IPS DF 6.9 (cell line): ENCODE measurements at regions not wholly inside any gene's neighbourhood (a gene's known extent, or its start where the extent isn't known, plus 50 kb on each side); places are given as distances from the start of the nearest gene placed in this dataset.
"Not testable (repeated sequence)": the region's sequence is repeated elsewhere in the genome, so short reads cannot be mapped to it uniquely, and the experiment has no call there.

ENCODE experiments used
- DNase-seq: peaks from one replicate; pipeline ENCODE4 v3.0.0-alpha.2; 2013; ENCODE audit warnings: low read depth, low spot score
- H3K27ac ChIP-seq: one replicate; pipeline ENCODE4 v1.5.1; 2013; ENCODE audit warnings: low read length, control low read depth
- H3K27me3 ChIP-seq: 2 replicates; pipeline ENCODE4 v1.6.1; 2013; ENCODE audit warnings: mild to moderate bottlenecking, low read length; ENCODE audit not compliant: control insufficient read depth, insufficient read depth
- H3K36me3 ChIP-seq: 2 replicates; pipeline ENCODE4 v1.6.1; 2013; ENCODE audit warnings: low read length; ENCODE audit not compliant: control insufficient read depth, insufficient read depth
- H3K4me1 ChIP-seq: 2 replicates; pipeline ENCODE4 v1.6.1; 2013; ENCODE audit warnings: low read length; ENCODE audit not compliant: control insufficient read depth, insufficient read depth
- H3K4me3 ChIP-seq: 2 replicates; pipeline ENCODE4 v1.5.1; 2013; ENCODE audit warnings: mild to moderate bottlenecking, low read length
- H3K9me3 ChIP-seq: 2 replicates; pipeline ENCODE4 v1.6.1; 2013; ENCODE audit warnings: low read length, inconsistent platforms; ENCODE audit not compliant: control insufficient read depth, insufficient read depth
- WGBS: extraction: QIAGEN DNeasy Blood & Tissue Kit; methylation state at CpG from one replicate; pipeline ENCODE4 v1.1.7; 2013; ENCODE audit warnings: mixed read lengths, missing lambda C conversion rate; ENCODE audit not compliant: insufficient read length, insufficient coverage; 5-methylcytosine and 5-hydroxymethylcytosine counted together

GRCh38 chr16:27651301-27651700 is 101.4 kb downstream of the KATNIP start:
- Histone ChIP-seq H3K9me3 (no peaks in the 10 kb centered on the region), H3K4me3 (no peak overlapping the region), H3K36me3 (no peaks in the 10 kb centered on the region), H3K4me1 (no peaks in the 10 kb centered on the region), H3K27me3 (no peaks in the 10 kb centered on the region), H3K27ac (no peak overlapping the region)
- no CpG with 5 or more reads among the region's 6 CpGs for WGBS
- DNase-seq: no peak

DNA sequence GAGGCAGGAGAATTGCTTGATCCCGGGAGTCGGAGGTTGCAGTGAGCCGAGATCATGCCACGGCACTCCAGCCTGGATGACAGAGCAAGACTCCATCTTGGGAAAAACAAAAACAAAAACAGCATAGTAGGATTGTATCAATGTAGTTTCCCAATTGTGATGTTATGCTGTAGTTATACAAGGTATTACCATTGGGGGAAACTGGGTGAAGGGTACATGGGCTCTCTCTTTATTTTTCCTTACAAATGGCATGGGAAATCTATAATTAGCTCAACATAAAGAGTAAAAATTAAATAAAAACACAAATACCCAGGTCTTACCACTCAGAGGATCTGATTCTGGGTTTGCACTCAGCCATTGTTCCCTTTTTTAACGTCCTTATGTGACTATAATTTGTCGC is 107.9 kb downstream of the KATNIP start:
- no peak overlapping the region for H3K4me3 ChIP-seq
- no peak overlapping the region for H3K27ac ChIP-seq
- H3K4me1 ChIP-seq: no peaks in the 10 kb centered on the region
- H3K9me3 ChIP-seq: no peaks in the 10 kb centered on the region
- DNase-seq: no peak
- WGBS: no CpG with 5 or more reads among the region's 6 CpGs
- no peaks in the 10 kb centered on the region for H3K27me3 ChIP-seq
- no peaks in the 10 kb centered on the region for H3K36me3 ChIP-seq

DNA sequence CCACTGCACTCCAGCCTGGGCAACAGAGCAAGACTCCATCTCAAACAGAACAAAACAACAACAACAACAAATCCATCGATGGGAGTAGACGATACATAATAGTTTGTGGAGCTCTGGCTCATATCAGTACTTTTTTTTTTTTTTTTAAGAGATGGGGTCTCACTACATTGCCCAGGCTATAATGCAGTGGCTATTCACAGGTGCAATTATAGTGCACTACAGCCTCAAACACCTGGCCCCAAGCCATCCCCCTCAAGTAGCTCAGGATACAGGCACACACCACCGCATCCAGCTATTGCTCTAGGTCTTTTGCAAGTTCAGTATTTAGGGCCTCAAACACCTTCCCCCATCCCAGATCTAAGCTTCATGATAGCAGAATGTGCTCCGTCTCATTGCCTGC is 110.6 kb downstream of the KATNIP start:
- no peak overlapping the region for H3K4me3 ChIP-seq
- no CpG with 5 or more reads among the region's 4 CpGs for WGBS
- DNase-seq: no peak
- H3K9me3 ChIP-seq: no peaks in the 10 kb centered on the region
- H3K4me1 ChIP-seq: no peaks in the 10 kb centered on the region
- no peaks in the 10 kb centered on the region for H3K27me3 ChIP-seq
- H3K36me3 ChIP-seq: no peaks in the 10 kb centered on the region
- no peak overlapping the region for H3K27ac ChIP-seq

DNA sequence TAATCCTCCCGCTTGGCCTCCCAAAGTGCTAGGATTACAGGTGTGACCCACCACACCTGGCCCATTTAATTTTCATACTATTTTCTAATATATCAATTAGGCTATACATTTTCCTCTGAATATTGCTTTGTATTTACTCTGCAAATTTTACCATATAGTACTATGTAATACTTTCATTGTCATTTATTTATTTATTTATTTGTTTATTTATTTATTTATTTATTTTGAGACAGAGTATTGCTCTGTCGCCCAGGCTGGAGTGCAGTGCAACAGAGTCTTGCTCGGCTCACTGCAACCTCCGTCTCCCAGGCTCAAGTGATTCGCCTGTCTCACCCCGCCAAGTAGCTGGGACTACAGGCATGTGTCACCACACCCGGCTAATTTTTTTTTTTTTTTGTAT is 113.3 kb downstream of the KATNIP start:
- not testable (repeated sequence) for DNase-seq, H3K27me3 ChIP-seq, H3K36me3 ChIP-seq, H3K4me1 ChIP-seq, H3K9me3 ChIP-seq, H3K4me3 ChIP-seq, H3K27ac ChIP-seq
- no CpG with 5 or more reads among the region's 7 CpGs for WGBS

- Histone ChIP-seq H3K27me3 (no peaks in the 10 kb centered on the region), H3K4me3 (no peak overlapping the region), H3K9me3 (no peaks in the 10 kb centered on the region), H3K36me3 (no peaks in the 10 kb centered on the region), H3K4me1 (no peaks in the 10 kb centered on the region), H3K27ac (no peak overlapping the region)
- no peak for DNase-seq
Measured at GRCh38 chr16:27665881-27666280, 115.9 kb downstream of the KATNIP start.

DNA sequence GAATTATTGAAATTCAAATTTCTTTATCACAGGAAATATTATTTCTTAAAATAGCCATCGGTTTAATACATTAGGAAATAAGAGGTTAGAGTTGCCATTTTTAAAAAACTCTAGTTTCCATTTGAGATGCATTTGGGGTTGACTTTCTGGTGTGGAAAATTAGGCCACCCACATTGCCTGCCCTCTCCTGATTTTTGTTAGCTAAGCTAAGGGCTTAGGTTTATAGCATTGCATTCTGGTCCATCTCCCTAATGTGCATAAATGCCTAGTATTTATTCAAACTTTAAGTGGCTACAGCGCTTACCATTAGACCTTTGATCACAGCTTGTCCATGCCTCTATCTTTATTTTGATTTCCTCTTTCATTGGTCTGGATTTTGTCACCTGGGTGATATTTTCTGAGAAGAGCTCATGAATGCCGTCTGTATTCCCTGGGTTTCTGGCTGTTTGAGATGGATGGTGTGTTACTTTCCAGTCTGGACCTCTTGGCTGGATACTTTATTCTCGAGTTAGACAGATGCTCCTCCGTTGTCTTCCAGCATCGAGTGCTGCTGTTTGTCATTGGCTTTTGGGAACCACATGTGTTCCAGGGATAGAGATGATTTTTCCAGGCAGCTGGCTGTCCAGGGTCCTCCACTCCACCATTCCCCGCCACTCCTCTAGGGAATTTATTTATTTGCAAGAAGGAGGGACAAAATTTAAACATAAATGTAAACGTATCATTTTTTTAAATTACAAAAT is 120.3 kb downstream of the KATNIP start:
- WGBS: no CpG with 5 or more reads among the region's 8 CpGs
- Histone ChIP-seq H3K36me3 (no peaks in the 10 kb centered on the region), H3K27me3 (no peaks in the 10 kb centered on the region)

GRCh38 chr16:27671410-27671809 is 121.5 kb downstream of the KATNIP start:
- Histone ChIP-seq H3K36me3 (no peaks in the 10 kb centered on the region), H3K4me3 (no peak overlapping the region), H3K27me3 (no peaks in the 10 kb centered on the region), H3K4me1 (no peaks in the 10 kb centered on the region), H3K9me3 (no peaks in the 10 kb centered on the region), H3K27ac (no peak overlapping the region)
- no CpG with 5 or more reads among the region's 8 CpGs for WGBS
- DNase-seq: no peak

More for the DNA sequence above, 120.3 kb downstream of the KATNIP start:
- H3K27ac ChIP-seq: no peak overlapping the region
- DNase-seq: no peak
- H3K9me3 ChIP-seq: no peaks in the 10 kb centered on the region
- H3K4me3 ChIP-seq: no peak overlapping the region
- H3K4me1 ChIP-seq: no peaks in the 10 kb centered on the region

- no peak for DNase-seq
- Histone ChIP-seq H3K36me3 (no peaks in the 10 kb centered on the region), H3K4me3 (no peak overlapping the region), H3K27ac (no peak overlapping the region), H3K27me3 (no peaks in the 10 kb centered on the region), H3K4me1 (peaks cover 1% of the 10 kb centered on the region; the same call in 1 of the 2 replicates), H3K9me3 (no peaks in the 10 kb centered on the region)
- no CpG with 5 or more reads among the region's 4 CpGs for WGBS
Measured at GRCh38 chr16:27676839-27677238, 126.9 kb downstream of the KATNIP start.

DNA sequence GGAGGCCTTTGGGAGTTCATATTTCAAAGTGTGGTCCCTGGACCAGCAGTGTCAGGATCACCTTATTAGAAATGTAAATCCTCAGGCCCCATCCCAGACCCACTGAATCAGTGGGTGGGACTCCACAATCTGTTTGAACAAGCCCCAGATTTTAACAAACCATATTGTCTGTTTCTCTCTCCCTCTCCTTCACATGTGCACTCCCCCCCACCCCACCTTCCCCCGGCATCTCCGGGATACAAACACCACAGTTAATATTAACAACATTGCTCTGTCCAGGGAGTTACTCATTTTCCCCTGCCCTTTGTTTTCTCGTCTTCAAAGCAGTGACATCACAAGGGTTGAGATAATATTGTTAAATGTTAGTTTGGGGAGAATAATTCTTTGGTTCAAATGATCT is 127.3 kb downstream of the KATNIP start:
- H3K4me3 ChIP-seq: no peak overlapping the region
- no peaks in the 10 kb centered on the region for H3K9me3 ChIP-seq
- peaks cover 1% of the 10 kb centered on the region; the same call in 1 of the 2 replicates for H3K4me1 ChIP-seq
- no peak for DNase-seq
- WGBS: no CpG with 5 or more reads among the region's 3 CpGs
- no peaks in the 10 kb centered on the region for H3K27me3 ChIP-seq
- no peak overlapping the region for H3K27ac ChIP-seq
- H3K36me3 ChIP-seq: no peaks in the 10 kb centered on the region

GRCh38 chr16:27678955-27679354 is 129.0 kb downstream of the KATNIP start:
- no peak overlapping the region for H3K4me3 ChIP-seq
- no peaks in the 10 kb centered on the region for H3K27me3 ChIP-seq
- H3K4me1 ChIP-seq: peaks cover 1% of the 10 kb centered on the region; the same call in 1 of the 2 replicates
- H3K9me3 ChIP-seq: no peaks in the 10 kb centered on the region
- no peak overlapping the region for H3K27ac ChIP-seq
- H3K36me3 ChIP-seq: no peaks in the 10 kb centered on the region
- no CpG with 5 or more reads among the region's 3 CpGs for WGBS
- DNase-seq: no peak

- no CpG with 5 or more reads among the region's 7 CpGs for WGBS
- H3K27ac ChIP-seq: no peak overlapping the region
- DNase-seq: no peak
- H3K27me3 ChIP-seq: no peaks in the 10 kb centered on the region
- H3K36me3 ChIP-seq: no peaks in the 10 kb centered on the region
- H3K9me3 ChIP-seq: no peaks in the 10 kb centered on the region
- H3K4me1 ChIP-seq: peaks cover 1% of the 10 kb centered on the region; the same call in 1 of the 2 replicates
- H3K4me3 ChIP-seq: no peak overlapping the region
Measured at GRCh38 chr16:27679899-27680298, 130.0 kb downstream of the KATNIP start.
